Ishikawa (cell line): ENCODE measurements at regions not wholly inside any gene's neighbourhood (a gene's known extent, or its start where the extent isn't known, plus 50 kb on each side); places are given as distances from the start of the nearest gene placed in this dataset.

Source experiments
- CEBPB ChIP-seq: IDR thresholded peaks from 2 replicates; pipeline ENCODE4 v1.6.1; 2012
- CREB1 ChIP-seq: IDR thresholded peaks from 2 replicates; pipeline ENCODE4 v1.6.1; 2012; ENCODE audit warnings: low read depth
- EGR1 ChIP-seq: IDR thresholded peaks from 2 replicates; pipeline ENCODE4 v1.6.1; 2012
- EP300 ChIP-seq: IDR thresholded peaks from 2 replicates; pipeline ENCODE4 v1.6.1; 2012; ENCODE audit warnings: borderline replicate concordance
- FOXM1 ChIP-seq: IDR thresholded peaks from 2 replicates; pipeline ENCODE4 v1.6.1; 2012; ENCODE audit warnings: low read depth, borderline replicate concordance
- NFIC ChIP-seq: IDR thresholded peaks from 2 replicates; pipeline ENCODE4 v1.6.1; 2012
- RAD21 ChIP-seq: IDR thresholded peaks from 2 replicates; pipeline ENCODE4 v1.6.1; 2012; ENCODE audit warnings: low read depth
- TAF1 ChIP-seq: IDR thresholded peaks from 2 replicates; pipeline ENCODE4 v1.6.1; 2012; ENCODE audit warnings: low read depth, mild to moderate bottlenecking
- TCF12 ChIP-seq: IDR thresholded peaks from 2 replicates; pipeline ENCODE4 v1.6.1; 2012; ENCODE audit warnings: low read depth
- TEAD4 ChIP-seq: IDR thresholded peaks from 2 replicates; pipeline ENCODE4 v1.6.1; 2012
- YY1 ChIP-seq: IDR thresholded peaks from 2 replicates; pipeline ENCODE4 v1.6.1; 2012; ENCODE audit warnings: low read depth
- ZBTB7A ChIP-seq: IDR thresholded peaks from 2 replicates; pipeline ENCODE4 v1.6.1; 2012; ENCODE audit warnings: low read depth
- TF ChIP-seq, protein P1 (sequence below): IDR thresholded peaks from 2 replicates; pipeline ENCODE4 v1.6.1; 2012
- TF ChIP-seq, protein P2 (sequence below): IDR thresholded peaks from 2 replicates; pipeline ENCODE4 v1.6.1; 2012
- TF ChIP-seq, protein P3 (sequence below): IDR thresholded peaks from 2 replicates; pipeline ENCODE4 v1.6.1; 2012; ENCODE audit warnings: low read depth, mild to moderate bottlenecking

DNA sequence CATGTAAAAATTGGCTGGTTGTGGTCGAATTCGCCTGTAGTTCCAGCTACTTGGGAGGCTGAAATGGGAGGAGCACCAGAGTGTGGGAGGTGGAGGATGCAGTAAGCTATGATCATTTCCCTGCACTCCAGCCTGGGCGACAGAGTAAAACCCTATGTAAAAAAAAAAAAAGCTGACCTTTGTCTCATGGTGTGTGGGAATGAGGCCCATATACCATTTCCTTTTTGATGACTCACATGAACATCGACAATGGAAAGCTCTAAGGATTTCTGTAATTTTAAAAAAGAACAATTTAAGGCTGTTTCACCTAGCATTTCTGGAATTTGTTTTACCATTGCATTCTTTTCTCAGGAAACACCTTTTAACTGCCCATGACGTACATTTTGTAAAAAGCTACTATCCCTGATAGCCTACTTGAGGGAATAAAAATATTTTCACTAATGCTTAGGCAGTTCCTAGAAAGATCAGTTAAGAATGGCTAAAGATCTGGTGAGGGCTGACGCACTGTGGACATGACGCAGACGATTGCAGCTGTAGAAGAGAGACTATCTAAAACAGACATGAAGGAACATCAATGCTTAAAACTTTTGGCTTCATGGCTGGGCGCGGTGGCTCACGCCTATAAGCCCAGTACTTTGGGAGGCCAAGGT, 400.6 kb upstream of the IGFBP3 start:
- peak; percentile 86 for TF ChIP-seq EP300
- peak; percentile 78 for TF ChIP-seq TEAD4
- TF ChIP-seq ZBTB7A, result no peak
- TF ChIP-seq FOXM1, result peak; percentile 86
- TF ChIP-seq, protein P1, sequence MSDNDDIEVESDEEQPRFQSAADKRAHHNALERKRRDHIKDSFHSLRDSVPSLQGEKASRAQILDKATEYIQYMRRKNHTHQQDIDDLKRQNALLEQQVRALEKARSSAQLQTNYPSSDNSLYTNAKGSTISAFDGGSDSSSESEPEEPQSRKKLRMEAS, result peak; percentile 40; the same call in 1 of the 2 replicates
- peak; percentile 84 for TF ChIP-seq TCF12
- no peak for TF ChIP-seq EGR1
- peak; percentile 62 for TF ChIP-seq NFIC

DNA sequence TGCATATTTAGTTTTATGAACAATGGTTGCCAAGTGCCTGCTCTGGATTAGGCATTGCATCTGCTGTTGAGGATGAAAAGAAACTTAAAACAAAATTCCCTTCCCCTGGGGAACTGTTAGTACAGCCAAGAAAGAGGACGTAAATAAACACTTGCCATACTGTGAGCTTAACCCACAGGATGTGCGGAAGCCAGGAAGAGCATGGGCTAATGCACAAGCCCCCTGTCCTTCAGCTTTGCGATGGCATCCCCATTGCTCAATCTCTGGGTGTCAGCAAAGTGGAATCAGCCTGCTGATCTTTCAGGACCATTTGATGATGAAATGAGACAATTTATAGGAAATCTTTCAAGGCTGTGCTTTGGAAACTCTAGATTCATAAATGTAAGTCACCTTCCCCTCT, 399.9 kb upstream of the IGFBP3 start:
- TF ChIP-seq FOXM1, result no peak
- no peak for TF ChIP-seq TAF1
- no peak for TF ChIP-seq TEAD4
- TF ChIP-seq, protein P2, sequence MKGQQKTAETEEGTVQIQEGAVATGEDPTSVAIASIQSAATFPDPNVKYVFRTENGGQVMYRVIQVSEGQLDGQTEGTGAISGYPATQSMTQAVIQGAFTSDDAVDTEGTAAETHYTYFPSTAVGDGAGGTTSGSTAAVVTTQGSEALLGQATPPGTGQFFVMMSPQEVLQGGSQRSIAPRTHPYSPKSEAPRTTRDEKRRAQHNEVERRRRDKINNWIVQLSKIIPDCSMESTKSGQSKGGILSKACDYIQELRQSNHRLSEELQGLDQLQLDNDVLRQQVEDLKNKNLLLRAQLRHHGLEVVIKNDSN, result no peak
- TF ChIP-seq, protein P3, sequence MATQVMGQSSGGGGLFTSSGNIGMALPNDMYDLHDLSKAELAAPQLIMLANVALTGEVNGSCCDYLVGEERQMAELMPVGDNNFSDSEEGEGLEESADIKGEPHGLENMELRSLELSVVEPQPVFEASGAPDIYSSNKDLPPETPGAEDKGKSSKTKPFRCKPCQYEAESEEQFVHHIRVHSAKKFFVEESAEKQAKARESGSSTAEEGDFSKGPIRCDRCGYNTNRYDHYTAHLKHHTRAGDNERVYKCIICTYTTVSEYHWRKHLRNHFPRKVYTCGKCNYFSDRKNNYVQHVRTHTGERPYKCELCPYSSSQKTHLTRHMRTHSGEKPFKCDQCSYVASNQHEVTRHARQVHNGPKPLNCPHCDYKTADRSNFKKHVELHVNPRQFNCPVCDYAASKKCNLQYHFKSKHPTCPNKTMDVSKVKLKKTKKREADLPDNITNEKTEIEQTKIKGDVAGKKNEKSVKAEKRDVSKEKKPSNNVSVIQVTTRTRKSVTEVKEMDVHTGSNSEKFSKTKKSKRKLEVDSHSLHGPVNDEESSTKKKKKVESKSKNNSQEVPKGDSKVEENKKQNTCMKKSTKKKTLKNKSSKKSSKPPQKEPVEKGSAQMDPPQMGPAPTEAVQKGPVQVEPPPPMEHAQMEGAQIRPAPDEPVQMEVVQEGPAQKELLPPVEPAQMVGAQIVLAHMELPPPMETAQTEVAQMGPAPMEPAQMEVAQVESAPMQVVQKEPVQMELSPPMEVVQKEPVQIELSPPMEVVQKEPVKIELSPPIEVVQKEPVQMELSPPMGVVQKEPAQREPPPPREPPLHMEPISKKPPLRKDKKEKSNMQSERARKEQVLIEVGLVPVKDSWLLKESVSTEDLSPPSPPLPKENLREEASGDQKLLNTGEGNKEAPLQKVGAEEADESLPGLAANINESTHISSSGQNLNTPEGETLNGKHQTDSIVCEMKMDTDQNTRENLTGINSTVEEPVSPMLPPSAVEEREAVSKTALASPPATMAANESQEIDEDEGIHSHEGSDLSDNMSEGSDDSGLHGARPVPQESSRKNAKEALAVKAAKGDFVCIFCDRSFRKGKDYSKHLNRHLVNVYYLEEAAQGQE, result no peak
- no peak for TF ChIP-seq RAD21
- no peak for TF ChIP-seq NFIC
- no peak for TF ChIP-seq TCF12

DNA sequence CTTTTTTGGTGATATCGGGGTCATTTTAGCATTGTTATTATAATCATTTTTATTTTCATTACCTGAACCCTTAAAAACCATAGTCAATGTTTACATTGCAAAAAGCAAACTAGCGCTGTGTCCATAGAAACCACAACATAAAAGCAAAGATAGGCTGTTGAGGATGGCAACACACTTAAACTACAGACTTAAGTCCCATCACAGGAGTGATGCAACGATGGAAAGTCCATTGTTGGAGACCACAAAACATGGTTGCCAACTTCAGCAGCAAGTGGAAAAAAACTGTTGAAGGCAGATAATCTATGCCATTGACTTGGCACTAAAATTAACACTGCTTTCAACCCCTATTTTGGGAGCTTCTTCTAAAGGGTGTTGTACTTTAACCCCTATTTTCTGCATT, 398.8 kb upstream of the IGFBP3 start:
- TF ChIP-seq EGR1 (no peak), FOXM1 (no peak), TCF12 (no peak), RAD21 (no peak), ZBTB7A (no peak), YY1 (no peak), CEBPB (no peak), TAF1 (no peak)
- TF ChIP-seq, protein P3, result no peak
- TF ChIP-seq, protein P1, result no peak

DNA sequence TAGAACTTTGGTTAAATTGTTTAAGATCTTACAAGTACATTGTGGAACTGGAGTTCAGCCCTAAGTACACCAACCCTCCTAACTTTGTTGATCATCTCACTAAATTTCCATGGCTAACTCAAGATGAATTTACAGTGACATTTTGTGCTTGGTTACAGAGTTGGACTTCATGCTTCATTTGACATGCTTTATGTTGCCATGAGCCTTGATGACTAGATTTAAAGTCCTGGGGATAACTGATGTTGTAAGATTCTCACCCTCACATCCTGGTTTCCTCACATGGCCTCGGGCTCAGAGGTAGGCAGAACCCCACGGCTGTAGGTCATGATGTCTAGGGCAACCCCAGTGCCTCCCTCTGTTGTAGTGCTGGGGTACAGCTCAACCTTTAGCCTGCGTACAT, 397.2 kb upstream of the IGFBP3 start:
- no peak for TF ChIP-seq CREB1
- TF ChIP-seq NFIC, result no peak
- no peak for TF ChIP-seq RAD21
- no peak for TF ChIP-seq CEBPB
- TF ChIP-seq, protein P2, result no peak
- TF ChIP-seq, protein P3, result no peak
- TF ChIP-seq YY1, result no peak
- no peak for TF ChIP-seq EGR1

DNA sequence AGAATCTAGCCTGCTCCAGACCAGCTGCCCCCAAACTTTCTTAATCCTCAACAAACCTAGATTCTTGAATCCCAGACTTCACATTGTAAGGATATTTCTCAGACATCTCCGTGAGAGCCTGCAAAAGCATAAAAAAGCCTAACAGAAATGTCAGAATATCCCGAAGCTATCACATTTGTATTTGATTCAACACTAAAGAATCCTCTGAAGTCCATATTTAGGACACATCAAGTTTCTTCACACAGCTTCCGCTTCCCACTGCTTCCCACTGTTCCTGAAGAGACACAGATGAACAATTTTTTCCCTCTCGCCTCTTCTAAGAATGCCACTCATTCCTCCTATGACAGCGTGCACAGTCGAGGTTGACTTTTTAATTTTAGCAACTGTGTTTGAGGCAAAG, 396.2 kb upstream of the IGFBP3 start:
- TF ChIP-seq NFIC (no peak), TEAD4 (no peak), CEBPB (no peak), ZBTB7A (no peak), FOXM1 (no peak), TCF12 (no peak), TAF1 (no peak), EGR1 (no peak), CREB1 (no peak), RAD21 (no peak), YY1 (no peak), EP300 (no peak)
- TF ChIP-seq, protein P3, result no peak
- TF ChIP-seq, protein P1, result no peak
- TF ChIP-seq, protein P2, result no peak
